ENCODE measurements at regions not wholly inside any gene's neighbourhood (a gene's known extent, or its start where the extent isn't known, plus 50 kb on each side); places are given as distances from the start of the nearest gene placed in this dataset.

DNA sequence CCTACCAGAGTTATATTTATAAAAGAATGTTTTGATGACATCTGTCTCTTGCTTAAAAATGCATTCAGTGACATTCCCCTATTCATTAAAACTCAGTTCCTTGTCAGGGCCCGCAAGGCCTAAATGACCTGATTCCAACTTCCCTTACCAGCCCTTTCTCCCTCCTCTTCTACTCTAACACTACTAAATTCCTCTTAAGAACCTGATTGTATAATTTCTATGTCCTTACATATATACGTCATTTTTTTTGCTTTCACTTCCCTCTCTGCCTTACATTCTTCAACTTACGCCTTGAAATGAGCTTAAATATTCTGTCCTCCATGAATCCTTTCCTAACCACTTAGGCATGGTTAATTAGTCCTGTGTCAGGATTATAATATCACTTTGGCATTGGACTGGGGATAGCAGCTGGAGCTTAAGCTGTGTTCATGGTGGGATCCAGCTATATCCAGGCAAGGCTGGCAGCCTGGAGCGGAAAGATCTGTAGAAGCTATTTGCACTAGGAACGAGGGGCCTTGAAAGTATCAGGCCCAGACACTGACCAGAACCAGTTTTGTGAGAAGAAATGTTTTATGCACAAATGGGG, 360.2 kb upstream of the PTBP2 start:
- TF ChIP-seq POLR2AphosphoS5 (IDR thresholded peaks at IDR 0.05; ENCODE audit: low read depth, low read length) (no peak), TAF1 (IDR thresholded peaks at IDR 0.05; ENCODE audit: borderline replicate concordance, low read depth, low read length) (no peak)

Data from GM12892 (cell line).